ENCODE measurements at regions not wholly inside any gene's neighbourhood (a gene's known extent, or its start where the extent isn't known, plus 50 kb on each side); places are given as distances from the start of the nearest gene placed in this dataset.

DNA sequence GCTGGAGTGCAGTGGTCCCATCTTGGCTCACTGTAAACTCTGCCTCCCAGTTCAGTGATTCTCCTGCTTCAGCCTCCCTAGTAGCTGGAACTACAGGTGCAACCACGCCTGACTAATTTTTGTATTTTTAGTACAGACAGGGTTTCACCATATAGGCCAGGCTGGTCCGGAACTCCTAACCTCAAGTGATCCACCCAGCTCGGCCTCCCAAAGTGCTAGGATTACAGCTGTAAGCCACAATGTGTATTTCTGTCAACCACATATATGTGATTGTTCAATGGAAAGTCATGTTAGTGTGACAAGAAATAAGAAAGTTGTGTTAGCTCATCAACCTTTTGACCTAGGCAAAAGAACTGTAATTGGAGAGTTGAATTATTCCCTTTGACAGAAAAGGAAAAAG, 677.1 kb upstream of the CHD1 start:
- no peak overlapping the region for H3K27ac ChIP-seq (ENCODE audit: low read depth in 2 of 2, low read length in 1 of 2)
- no peaks in the 10 kb centered on the region for H3K27me3 ChIP-seq (ENCODE audit: insufficient read depth)
- H3K79me2 ChIP-seq (ENCODE audit: insufficient read depth) = no peaks in the 10 kb centered on the region
- no peaks in the 10 kb centered on the region for H3F3A ChIP-seq (replicated peaks; ENCODE audit: insufficient read depth)
- H3K9me2 ChIP-seq = no peaks in the 10 kb centered on the region
- no peaks in the 10 kb centered on the region for H3K9me3 ChIP-seq
- H3K9ac ChIP-seq = no peak overlapping the region
- H3K4me3 ChIP-seq (ENCODE audit: low read depth in 2 of 2, low read length in 1 of 2) = no peak overlapping the region
- H3K4me2 ChIP-seq = no peak overlapping the region
- TF ChIP-seq ELF1 (IDR thresholded peaks at IDR 0.05) (no peak), CHD2 (IDR thresholded peaks at IDR 0.05; ENCODE audit: low read length, partially characterized antibody) (no peak), TEAD4 (IDR thresholded peaks at IDR 0.05; ENCODE audit: borderline replicate concordance, insufficient read depth) (no peak), NFIC (IDR thresholded peaks at IDR 0.05; ENCODE audit: borderline replicate concordance) (no peak), JUND (IDR thresholded peaks at IDR 0.05) (no peak), TCF12 (IDR thresholded peaks at IDR 0.05) (no peak), SIN3A (IDR thresholded peaks at IDR 0.05; ENCODE audit: borderline replicate concordance, low read depth, low read length) (no peak), MEF2A (IDR thresholded peaks at IDR 0.05; ENCODE audit: borderline replicate concordance, low read depth) (no peak), ZBTB33 (IDR thresholded peaks at IDR 0.05; ENCODE audit: borderline replicate concordance, low read depth) (no peak), RAD21 (IDR thresholded peaks at IDR 0.05; ENCODE audit: low read length) (no peak), EP300 (IDR thresholded peaks at IDR 0.05; ENCODE audit: borderline replicate concordance in 1 of 2, low read depth in 1 of 2, low read length in 1 of 2) (no peak), GABPA (IDR thresholded peaks at IDR 0.05; ENCODE audit: low read depth) (no peak), MAX (IDR thresholded peaks at IDR 0.05; ENCODE audit: low read depth) (no peak), EZH2phosphoT487 (IDR thresholded peaks at IDR 0.05; ENCODE audit: borderline replicate concordance, low read depth) (no peak)
- TF ChIP-seq, protein P1, sequence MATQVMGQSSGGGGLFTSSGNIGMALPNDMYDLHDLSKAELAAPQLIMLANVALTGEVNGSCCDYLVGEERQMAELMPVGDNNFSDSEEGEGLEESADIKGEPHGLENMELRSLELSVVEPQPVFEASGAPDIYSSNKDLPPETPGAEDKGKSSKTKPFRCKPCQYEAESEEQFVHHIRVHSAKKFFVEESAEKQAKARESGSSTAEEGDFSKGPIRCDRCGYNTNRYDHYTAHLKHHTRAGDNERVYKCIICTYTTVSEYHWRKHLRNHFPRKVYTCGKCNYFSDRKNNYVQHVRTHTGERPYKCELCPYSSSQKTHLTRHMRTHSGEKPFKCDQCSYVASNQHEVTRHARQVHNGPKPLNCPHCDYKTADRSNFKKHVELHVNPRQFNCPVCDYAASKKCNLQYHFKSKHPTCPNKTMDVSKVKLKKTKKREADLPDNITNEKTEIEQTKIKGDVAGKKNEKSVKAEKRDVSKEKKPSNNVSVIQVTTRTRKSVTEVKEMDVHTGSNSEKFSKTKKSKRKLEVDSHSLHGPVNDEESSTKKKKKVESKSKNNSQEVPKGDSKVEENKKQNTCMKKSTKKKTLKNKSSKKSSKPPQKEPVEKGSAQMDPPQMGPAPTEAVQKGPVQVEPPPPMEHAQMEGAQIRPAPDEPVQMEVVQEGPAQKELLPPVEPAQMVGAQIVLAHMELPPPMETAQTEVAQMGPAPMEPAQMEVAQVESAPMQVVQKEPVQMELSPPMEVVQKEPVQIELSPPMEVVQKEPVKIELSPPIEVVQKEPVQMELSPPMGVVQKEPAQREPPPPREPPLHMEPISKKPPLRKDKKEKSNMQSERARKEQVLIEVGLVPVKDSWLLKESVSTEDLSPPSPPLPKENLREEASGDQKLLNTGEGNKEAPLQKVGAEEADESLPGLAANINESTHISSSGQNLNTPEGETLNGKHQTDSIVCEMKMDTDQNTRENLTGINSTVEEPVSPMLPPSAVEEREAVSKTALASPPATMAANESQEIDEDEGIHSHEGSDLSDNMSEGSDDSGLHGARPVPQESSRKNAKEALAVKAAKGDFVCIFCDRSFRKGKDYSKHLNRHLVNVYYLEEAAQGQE (IDR thresholded peaks at IDR 0.05; ENCODE audit: low read depth, low read length) = no peak
- WGBS (ENCODE audit: low lambda C conversion rate) = 45% methylated on average over 3 of the region's 3 CpGs
- POLR2A ChIA-PET = no interaction called here
- no peaks in the 10 kb centered on the region; a peak in 1 of 4 replicates for H3K4me1 ChIP-seq (ENCODE audit: control insufficient read depth in 1 of 2, insufficient read depth in 2 of 2, low read depth in 1 of 2, low read length in 1 of 2)
- CTCF ChIA-PET = interaction anchor here (0.6 kb wide), 1 partner anchor 18 kb away, joined by 3 read pairs; no protein-coding TSS in a partner anchor
- no peak overlapping the region for H2AFZ ChIP-seq (ENCODE audit: low read depth)
- H4K20me1 ChIP-seq (ENCODE audit: insufficient read depth) = no peaks in the 10 kb centered on the region
- no peaks in the 10 kb centered on the region for H3K36me3 ChIP-seq (replicated peaks in 1 of 2; ENCODE audit: control insufficient read depth in 1 of 2, insufficient read depth in 2 of 2, low read length in 1 of 2)
- no peak for DNase-seq

Measured in SK-N-SH (cell line).